ENCODE measurements at regions not wholly inside any gene's neighbourhood (a gene's known extent, or its start where the extent isn't known, plus 50 kb on each side); places are given as distances from the start of the nearest gene placed in this dataset.

GRCh38 chr14:38496092-38496491 lies 240.2 kb upstream of the CLEC14A start:
- no peak overlapping the region for H3K4me2 ChIP-seq (ENCODE audit: insufficient read depth, low read length)
- in situ Hi-C loops (cut with MboI) = no loop called here
- CTCF ChIA-PET (ENCODE audit: low intra/inter-chr PET ratio) = no interaction called here
- no peaks in the 10 kb centered on the region for H4K20me1 ChIP-seq (replicated peaks; ENCODE audit: control insufficient read depth, insufficient read depth, low read length)
- intact Hi-C loops (cut with micrococcal nuclease) = no loop called here
- no peak overlapping the region for H3K27ac ChIP-seq (ENCODE audit: extremely low read depth, low read depth, low read length)
- POLR2A ChIA-PET = no interaction called here
- no TSS peak for BruUV-seq (replicated peaks)
- H3K9me1 ChIP-seq (ENCODE audit: control insufficient read depth, insufficient read depth, low read length) = no peaks in the 10 kb centered on the region
- no peak for DNase-seq (ENCODE audit: extremely low read depth in 1 of 4, low spot score in 3 of 4)
- FAIRE-seq = no peak
- no peaks in the 10 kb centered on the region for H3K27me3 ChIP-seq (ENCODE audit: control insufficient read depth in 2 of 2, insufficient read depth in 2 of 2, low read length in 2 of 2)
- H3K4me3 ChIP-seq = no peak overlapping the region
- no peaks in the 10 kb centered on the region for H3K9me3 ChIP-seq (replicated peaks; ENCODE audit: control insufficient read depth, insufficient read depth, low read depth, low read length)
- no peak overlapping the region for H2AFZ ChIP-seq (ENCODE audit: low read depth, low read length)
- no peaks in the 10 kb centered on the region for H3K79me2 ChIP-seq (ENCODE audit: control insufficient read depth, insufficient read depth, low read length)
- no peaks in the 10 kb centered on the region for H3K36me3 ChIP-seq (ENCODE audit: control insufficient read depth, insufficient read depth, low read length)
- no peaks in the 10 kb centered on the region for H3K4me1 ChIP-seq (replicated peaks in 1 of 2; ENCODE audit: control insufficient read depth in 2 of 2, insufficient read depth in 2 of 2, low read length in 2 of 2)
- WGBS (ENCODE audit: insufficient coverage, low coverage, missing lambda C conversion rate) = 0% methylated on average over 1 of the region's 1 CpG
- no peak for ATAC-seq
- no peak overlapping the region for H3K9ac ChIP-seq (ENCODE audit: insufficient read depth in 1 of 2, low read depth in 2 of 2, low read length in 2 of 2)
- TF ChIP-seq ZNF347 (CRISPR knock-in tag; IDR thresholded peaks at IDR 0.05; ENCODE audit: low read depth) (no peak), SPI1 (IDR thresholded peaks at IDR 0.05; ENCODE audit: borderline replicate concordance, low read depth, low read length) (no peak), ATF7 (IDR thresholded peaks at IDR 0.05) (no peak), ZFP30 (CRISPR knock-in tag; IDR thresholded peaks at IDR 0.05; ENCODE audit: borderline replicate concordance) (no peak), ZNF586 (CRISPR knock-in tag; conservative IDR thresholded peaks at IDR 0.05) (no peak), MCM3 (IDR thresholded peaks at IDR 0.05) (no peak), TBP (optimal IDR thresholded peaks at IDR 0.05; ENCODE audit: low read depth, low read length) (no peak), ZNF140 (CRISPR knock-in tag; IDR thresholded peaks at IDR 0.05) (no peak), CXXC5 (CRISPR knock-in tag; IDR thresholded peaks at IDR 0.05) (no peak), ZNF224 (CRISPR knock-in tag; IDR thresholded peaks at IDR 0.05) (no peak), ZNF431 (CRISPR knock-in tag; IDR thresholded peaks at IDR 0.05) (no peak), ZNF165 (CRISPR knock-in tag; IDR thresholded peaks at IDR 0.05; ENCODE audit: borderline replicate concordance) (no peak)
- TF ChIP-seq, protein P1, sequence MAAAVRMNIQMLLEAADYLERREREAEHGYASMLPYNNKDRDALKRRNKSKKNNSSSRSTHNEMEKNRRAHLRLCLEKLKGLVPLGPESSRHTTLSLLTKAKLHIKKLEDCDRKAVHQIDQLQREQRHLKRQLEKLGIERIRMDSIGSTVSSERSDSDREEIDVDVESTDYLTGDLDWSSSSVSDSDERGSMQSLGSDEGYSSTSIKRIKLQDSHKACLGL (CRISPR knock-in tag; IDR thresholded peaks at IDR 0.05; ENCODE audit: borderline replicate concordance, poor library complexity, severe bottlenecking) = no peak
- TF ChIP-seq, protein P2, sequence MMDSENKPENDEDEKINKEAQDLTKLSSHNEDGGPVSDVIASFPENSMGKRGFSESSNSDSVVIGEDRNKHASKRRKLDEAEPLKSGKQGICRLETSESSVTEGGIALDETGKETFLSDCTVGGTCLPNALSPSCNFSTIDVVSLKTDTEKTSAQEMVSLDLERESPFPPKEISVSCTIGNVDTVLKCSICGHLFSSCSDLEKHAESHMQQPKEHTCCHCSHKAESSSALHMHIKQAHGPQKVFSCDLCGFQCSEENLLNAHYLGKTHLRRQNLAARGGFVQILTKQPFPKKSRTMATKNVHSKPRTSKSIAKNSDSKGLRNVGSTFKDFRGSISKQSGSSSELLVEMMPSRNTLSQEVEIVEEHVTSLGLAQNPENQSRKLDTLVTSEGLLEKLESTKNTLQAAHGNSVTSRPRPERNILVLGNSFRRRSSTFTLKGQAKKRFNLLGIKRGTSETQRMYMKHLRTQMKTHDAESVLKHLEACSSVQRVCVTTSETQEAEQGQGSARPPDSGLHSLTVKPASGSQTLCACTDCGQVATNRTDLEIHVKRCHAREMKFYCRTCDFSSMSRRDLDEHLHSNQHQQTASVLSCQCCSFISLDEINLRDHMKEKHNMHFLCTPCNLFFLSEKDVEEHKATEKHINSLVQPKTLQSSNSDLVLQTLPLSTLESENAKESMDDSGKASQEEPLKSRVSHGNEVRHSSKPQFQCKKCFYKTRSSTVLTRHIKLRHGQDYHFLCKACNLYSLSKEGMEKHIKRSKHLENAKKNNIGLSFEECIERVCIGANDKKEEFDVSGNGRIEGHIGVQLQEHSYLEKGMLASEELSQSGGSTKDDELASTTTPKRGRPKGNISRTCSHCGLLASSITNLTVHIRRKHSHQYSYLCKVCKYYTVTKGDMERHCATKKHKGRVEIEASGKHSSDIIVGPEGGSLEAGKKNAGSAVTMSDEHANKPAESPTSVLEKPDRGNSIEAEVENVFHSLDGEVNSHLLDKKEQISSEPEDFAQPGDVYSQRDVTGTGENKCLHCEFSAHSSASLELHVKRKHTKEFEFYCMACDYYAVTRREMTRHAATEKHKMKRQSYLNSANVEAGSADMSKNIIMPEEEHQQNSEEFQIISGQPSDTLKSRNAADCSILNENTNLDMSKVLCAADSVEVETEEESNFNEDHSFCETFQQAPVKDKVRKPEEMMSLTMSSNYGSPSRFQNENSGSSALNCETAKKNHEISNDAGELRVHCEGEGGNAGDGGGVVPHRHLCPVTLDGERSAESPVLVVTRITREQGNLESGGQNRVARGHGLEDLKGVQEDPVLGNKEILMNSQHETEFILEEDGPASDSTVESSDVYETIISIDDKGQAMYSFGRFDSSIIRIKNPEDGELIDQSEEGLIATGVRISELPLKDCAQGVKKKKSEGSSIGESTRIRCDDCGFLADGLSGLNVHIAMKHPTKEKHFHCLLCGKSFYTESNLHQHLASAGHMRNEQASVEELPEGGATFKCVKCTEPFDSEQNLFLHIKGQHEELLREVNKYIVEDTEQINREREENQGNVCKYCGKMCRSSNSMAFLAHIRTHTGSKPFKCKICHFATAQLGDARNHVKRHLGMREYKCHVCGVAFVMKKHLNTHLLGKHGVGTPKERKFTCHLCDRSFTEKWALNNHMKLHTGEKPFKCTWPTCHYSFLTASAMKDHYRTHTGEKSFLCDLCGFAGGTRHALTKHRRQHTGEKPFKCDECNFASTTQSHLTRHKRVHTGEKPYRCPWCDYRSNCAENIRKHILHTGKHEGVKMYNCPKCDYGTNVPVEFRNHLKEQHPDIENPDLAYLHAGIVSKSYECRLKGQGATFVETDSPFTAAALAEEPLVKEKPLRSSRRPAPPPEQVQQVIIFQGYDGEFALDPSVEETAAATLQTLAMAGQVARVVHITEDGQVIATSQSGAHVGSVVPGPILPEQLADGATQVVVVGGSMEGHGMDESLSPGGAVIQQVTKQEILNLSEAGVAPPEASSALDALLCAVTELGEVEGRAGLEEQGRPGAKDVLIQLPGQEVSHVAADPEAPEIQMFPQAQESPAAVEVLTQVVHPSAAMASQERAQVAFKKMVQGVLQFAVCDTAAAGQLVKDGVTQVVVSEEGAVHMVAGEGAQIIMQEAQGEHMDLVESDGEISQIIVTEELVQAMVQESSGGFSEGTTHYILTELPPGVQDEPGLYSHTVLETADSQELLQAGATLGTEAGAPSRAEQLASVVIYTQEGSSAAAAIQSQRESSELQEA (IDR thresholded peaks at IDR 0.05; ENCODE audit: low read depth) = no peak
- TF ChIP-seq, protein P3, sequence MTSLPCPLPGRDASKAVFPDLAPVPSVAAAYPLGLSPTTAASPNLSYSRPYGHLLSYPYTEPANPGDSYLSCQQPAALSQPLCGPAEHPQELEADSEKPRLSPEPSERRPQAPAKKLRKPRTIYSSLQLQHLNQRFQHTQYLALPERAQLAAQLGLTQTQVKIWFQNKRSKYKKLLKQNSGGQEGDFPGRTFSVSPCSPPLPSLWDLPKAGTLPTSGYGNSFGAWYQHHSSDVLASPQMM (CRISPR knock-in tag; IDR thresholded peaks at IDR 0.05) = no peak
